Left ventricle myocardium inferior (tissue), 1 donor: ENCODE measurements at regions not wholly inside any gene's neighbourhood (a gene's known extent, or its start where the extent isn't known, plus 50 kb on each side); places are given as distances from the start of the nearest gene placed in this dataset.
A peak's percentile ranks its signal among the peaks of the same experiment; 100 is the strongest.

Experiments
- DNase-seq: peaks from one replicate; pipeline ENCODE4 v3.0.0-alpha.2; 2020
- H3K27ac ChIP-seq: fragments of 200-600 bp; replicated peaks from 2 replicates; pipeline ENCODE4 v1.8.0; 2021
- H3K27me3 ChIP-seq: fragments of 200-600 bp; 2 replicates; pipeline ENCODE4 v1.8.0; 2021; ENCODE audit warnings: low read depth
- H3K36me3 ChIP-seq: fragments of 200-600 bp; 2 replicates; pipeline ENCODE4 v1.8.0; 2021
- H3K4me1 ChIP-seq: fragments of 200-600 bp; 2 replicates; pipeline ENCODE4 v1.8.0; 2021
- H3K4me3 ChIP-seq: fragments of 200-600 bp; 2 replicates; pipeline ENCODE4 v1.8.0; 2021; ENCODE audit warnings: mild to moderate bottlenecking, moderate library complexity
- H3K9me3 ChIP-seq: fragments of 200-600 bp; replicated peaks from 2 replicates; pipeline ENCODE4 v1.8.0; 2021
- intact Hi-C: fragments of 100-400 bp; cut with micrococcal nuclease; formaldehyde crosslinking; loops from one replicate; pipeline ENCODE4 v1.11.0; 2022
- TF ChIP-seq, protein P1 (sequence below): fragments of 200-600 bp; IDR thresholded peaks from 2 replicates; pipeline ENCODE4 v1.8.0; 2021; ENCODE audit warnings: antibody characterized with exemption, mild to moderate bottlenecking, borderline replicate concordance
- donor health status: DM: no; HTN: yes; CAD: no; lungs with severe emphysema.

DNA sequence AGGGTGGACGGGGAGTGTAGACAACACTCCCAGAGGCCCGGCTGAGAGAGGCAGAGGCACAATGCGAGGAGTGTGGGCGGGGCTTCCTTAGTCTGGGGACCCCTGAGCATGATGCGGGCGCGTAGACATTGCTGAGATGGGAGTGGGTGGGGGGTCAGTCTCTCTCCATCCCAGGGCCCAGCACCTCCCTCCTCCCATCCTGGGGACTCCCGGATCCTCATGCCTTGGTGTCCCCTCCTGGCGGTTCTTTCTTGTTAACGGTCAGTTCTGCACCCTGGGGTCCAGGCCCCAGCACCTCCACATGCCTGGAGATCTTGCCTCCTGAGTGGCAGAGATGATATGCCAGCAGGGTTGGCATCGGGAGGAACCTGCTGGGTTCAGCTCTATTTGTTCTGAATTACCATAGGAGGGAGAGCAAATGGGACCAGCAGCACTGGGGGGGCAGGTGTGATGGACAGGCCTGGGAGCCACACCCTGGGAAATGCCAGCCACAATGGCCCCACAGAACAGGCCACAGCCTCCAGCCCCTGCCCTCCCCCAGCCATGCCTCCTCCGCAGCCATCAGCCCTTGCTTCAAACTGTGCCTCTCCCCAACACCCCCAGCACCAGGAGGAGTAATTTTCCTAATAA is 55.7 kb downstream of the RTL6 start:
- H3K27ac ChIP-seq = peak overlapping the region; percentile 54
- intact Hi-C loops = no loop called here

DNA sequence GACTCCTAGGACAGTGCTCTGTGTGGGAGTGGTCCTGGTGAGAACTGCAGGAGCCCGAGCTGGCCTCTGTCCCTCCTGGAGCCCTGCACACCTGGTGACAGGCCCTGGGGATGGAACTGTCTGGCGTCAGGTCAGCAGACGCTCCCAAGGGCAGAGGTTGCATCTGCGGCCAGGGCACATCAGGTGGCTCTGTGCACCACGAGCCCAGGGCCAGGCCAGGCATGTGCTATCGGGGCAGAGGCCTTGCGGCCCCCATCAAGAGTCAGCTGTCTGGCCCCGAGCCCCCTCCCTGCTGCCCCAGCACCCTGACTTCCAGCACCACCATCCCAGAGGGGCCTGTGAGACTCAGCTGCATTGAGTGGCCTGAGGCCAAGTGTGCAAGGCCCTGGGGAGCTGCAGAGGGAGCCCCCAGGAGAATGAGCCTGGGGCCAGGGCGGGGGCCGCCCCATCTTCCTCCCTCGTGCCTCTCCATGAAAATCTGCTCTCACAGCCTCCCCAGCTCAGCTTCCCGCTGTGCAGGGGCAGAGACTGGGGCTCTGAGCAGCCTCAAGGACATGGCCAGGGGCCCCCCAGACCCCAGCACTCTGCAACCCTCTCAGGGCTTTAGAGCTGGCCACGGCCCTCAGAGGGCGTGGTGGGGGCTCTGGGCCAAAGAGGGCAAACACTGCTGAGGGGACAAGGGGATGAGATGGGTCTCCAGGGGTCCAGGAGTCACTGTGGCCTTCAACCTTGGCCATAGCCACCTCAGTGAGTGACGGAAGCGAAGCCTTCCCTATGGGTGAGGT is 56.4 kb downstream of the RTL6 start:
- no peak overlapping the region for H3K4me3 ChIP-seq
- DNase-seq = no peak
- no peaks in the 10 kb centered on the region for H3K36me3 ChIP-seq
- H3K27ac ChIP-seq = no peak overlapping the region
- H3K9me3 ChIP-seq = peaks cover 8% of the 10 kb centered on the region
- TF ChIP-seq, protein P1, sequence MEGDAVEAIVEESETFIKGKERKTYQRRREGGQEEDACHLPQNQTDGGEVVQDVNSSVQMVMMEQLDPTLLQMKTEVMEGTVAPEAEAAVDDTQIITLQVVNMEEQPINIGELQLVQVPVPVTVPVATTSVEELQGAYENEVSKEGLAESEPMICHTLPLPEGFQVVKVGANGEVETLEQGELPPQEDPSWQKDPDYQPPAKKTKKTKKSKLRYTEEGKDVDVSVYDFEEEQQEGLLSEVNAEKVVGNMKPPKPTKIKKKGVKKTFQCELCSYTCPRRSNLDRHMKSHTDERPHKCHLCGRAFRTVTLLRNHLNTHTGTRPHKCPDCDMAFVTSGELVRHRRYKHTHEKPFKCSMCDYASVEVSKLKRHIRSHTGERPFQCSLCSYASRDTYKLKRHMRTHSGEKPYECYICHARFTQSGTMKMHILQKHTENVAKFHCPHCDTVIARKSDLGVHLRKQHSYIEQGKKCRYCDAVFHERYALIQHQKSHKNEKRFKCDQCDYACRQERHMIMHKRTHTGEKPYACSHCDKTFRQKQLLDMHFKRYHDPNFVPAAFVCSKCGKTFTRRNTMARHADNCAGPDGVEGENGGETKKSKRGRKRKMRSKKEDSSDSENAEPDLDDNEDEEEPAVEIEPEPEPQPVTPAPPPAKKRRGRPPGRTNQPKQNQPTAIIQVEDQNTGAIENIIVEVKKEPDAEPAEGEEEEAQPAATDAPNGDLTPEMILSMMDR = no peak
- H3K27me3 ChIP-seq = no peaks in the 10 kb centered on the region
- intact Hi-C loops = no loop called here
- peaks cover 17% of the 10 kb centered on the region for H3K4me1 ChIP-seq

More for the DNA sequence above, 55.7 kb downstream of the RTL6 start:
- TF ChIP-seq, protein P1 = no peak
- Histone ChIP-seq H3K4me1 (peaks cover 17% of the 10 kb centered on the region), H3K36me3 (no peaks in the 10 kb centered on the region), H3K27me3 (no peaks in the 10 kb centered on the region), H3K4me3 (no peak overlapping the region), H3K9me3 (peaks cover 12% of the 10 kb centered on the region)
- DNase-seq = no peak

DNA sequence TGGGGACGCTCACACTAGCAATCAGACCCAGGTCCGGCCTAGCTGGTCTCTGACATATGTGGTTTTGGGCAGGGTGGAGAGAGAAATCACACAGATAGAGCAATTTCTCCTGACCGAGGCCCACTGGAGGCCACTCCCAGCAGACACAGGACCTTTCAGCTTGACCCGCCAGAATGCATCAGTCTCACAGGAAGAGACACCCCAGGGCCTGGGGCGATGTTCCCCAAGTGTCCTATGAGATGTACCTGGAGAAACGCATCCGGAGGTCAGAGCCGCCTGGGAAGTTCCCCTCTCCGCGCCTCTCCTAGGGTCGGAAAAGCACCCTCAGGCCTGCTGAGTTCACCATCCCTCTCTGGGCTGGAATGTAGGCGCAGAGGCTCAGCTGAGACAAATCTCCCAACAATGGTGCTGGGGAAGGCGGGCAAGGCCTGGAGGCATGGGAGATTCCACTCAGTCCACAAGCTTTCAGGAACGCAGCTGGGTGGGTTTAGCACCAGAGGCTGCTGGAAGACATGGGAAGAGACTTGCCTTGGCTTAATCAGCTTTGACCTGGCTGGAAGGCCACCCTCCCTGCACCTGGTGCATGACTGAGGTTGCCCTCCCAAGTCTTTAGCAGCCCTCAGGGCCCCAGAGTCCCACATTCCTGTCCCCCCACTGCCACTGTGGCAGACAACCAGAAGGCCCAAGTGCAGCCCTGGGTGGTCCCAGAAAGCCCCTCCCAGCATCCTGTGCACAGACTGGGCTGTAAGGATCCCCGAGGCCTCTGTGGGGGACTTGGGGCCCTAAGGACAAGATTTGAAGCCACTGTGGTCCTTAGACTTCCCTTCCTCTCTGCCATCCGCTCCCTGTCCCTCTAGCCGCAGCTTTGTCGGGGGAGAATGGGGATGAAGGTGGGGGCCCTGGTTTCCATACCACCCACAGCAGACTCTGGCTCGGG is 57.5 kb downstream of the RTL6 start:
- TF ChIP-seq, protein P1 = no peak
- DNase-seq = no peak
- H3K9me3 ChIP-seq = no peaks in the 10 kb centered on the region
- no peaks in the 10 kb centered on the region for H3K36me3 ChIP-seq
- no peak overlapping the region for H3K4me3 ChIP-seq
- intact Hi-C loops = no loop called here
- no peaks in the 10 kb centered on the region for H3K27me3 ChIP-seq
- no peak overlapping the region for H3K27ac ChIP-seq
- H3K4me1 ChIP-seq = peaks cover 17% of the 10 kb centered on the region

DNA sequence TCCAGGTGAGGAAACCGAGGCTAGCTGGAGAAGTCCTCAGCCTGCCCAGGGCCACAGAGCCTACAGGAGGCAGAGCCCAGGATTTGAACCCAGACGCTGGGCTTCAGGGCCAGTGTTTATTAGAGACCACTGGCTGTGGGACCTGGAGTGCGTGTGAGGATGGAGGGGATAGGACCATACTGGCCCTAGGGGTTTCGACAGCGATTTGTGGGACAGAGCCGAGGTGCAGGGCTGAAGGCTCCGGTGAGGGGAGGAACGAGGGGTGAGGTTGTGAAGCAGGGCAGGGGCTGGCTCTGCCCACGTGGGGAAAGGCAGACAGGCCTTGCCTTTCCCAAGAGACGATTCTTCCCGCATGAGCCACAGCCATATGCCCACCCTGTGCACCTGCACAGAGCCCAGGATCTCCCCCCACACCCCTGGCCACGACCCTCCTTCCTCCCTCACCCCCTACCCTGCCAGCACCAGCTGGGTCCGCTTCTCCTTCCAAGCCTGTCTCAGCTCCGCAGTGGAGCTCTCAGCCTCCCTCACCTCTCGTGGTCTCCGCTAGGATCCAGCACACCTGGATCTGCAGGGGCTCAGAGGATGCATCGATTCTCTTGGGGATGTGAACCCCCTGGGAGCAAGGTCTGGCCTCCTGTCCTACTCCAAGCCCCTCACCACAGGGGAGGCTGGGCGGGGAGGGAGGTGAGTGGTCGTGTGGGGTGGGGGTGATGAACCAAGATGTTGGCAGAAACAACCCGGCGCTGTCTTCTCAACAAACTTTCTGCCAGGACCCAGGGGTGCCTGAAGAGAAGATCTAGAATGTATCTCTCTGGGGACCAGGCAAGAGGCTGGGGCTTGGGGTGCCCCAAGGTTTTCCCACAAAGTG is 58.4 kb downstream of the RTL6 start:
- no peaks in the 10 kb centered on the region for H3K9me3 ChIP-seq
- TF ChIP-seq, protein P1 = no peak
- intact Hi-C loops = no loop called here
- H3K36me3 ChIP-seq = no peaks in the 10 kb centered on the region
- H3K27ac ChIP-seq = no peak overlapping the region
- peaks cover 17% of the 10 kb centered on the region for H3K4me1 ChIP-seq
- no peak overlapping the region for H3K4me3 ChIP-seq
- DNase-seq = no peak
- no peaks in the 10 kb centered on the region for H3K27me3 ChIP-seq
